OCI-LY7 (cell line): ENCODE measurements at regions not wholly inside any gene's neighbourhood (a gene's known extent, or its start where the extent isn't known, plus 50 kb on each side); places are given as distances from the start of the nearest gene placed in this dataset.

ENCODE experiments used
- BruUV-seq: library from RNA; stranded (reverse); fragments of 400-500 nt; replicated peaks from 2 replicates; lab custom pipeline; 2021; lab: Mats Ljungman, UMichigan
- CTCF ChIA-PET: fragments of 300-600 bp; sonication (Branson Sonifier 250); formaldehyde crosslinking; loops from one replicate; lab custom pipeline; 2022; ENCODE audit warnings: antibody characterized with exemption; ENCODE audit not compliant: unreplicated experiment; lab: Charles Lee
- POLR2A ChIA-PET: fragments of 300-600 bp; sonication (Branson Sonifier 250); formaldehyde crosslinking; loops from one replicate; lab custom pipeline; 2022; ENCODE audit warnings: antibody characterized with exemption; lab: Charles Lee
- DNase-seq: peaks from one replicate; pipeline ENCODE4 v3.0.0-alpha.2; 2015; ENCODE audit warnings: low spot score
- H2AFZ ChIP-seq: fragments of 200-600 bp; sonication (generic), shearing (Covaris generic); 2 replicates; pipeline ENCODE4 v1.6.1; 2014; ENCODE audit warnings: mild to moderate bottlenecking, antibody characterized with exemption, low read length, moderate library complexity
- H3K27ac ChIP-seq: fragments of 200-600 bp; sonication (generic); 2 replicates; pipeline ENCODE4 v1.5.1; 2014; ENCODE audit warnings: mixed run types, low read depth, mild to moderate bottlenecking, moderate library complexity, low read length, inconsistent platforms; ENCODE audit not compliant: poor library complexity, severe bottlenecking
- H3K36me3 ChIP-seq: fragments of 200-600 bp; sonication (generic); 2 replicates; pipeline ENCODE4 v1.6.1; 2014; ENCODE audit warnings: mild to moderate bottlenecking, antibody characterized with exemption, low read length, moderate library complexity, mixed read lengths; ENCODE audit not compliant: insufficient read depth
- H3K4me1 ChIP-seq: fragments of 200-600 bp; sonication (generic); 2 replicates; pipeline ENCODE4 v1.5.1; 2014; ENCODE audit warnings: mild to moderate bottlenecking, low read length; ENCODE audit not compliant: insufficient read depth, poor library complexity, severe bottlenecking
- H3K4me2 ChIP-seq: fragments of 200-600 bp; sonication (generic); 2 replicates; pipeline ENCODE4 v1.6.1; 2014; ENCODE audit warnings: mild to moderate bottlenecking, low read length
- H3K4me3 ChIP-seq: fragments of 200-600 bp; sonication (generic); 2 replicates; pipeline ENCODE4 v1.5.1; 2014; ENCODE audit warnings: mild to moderate bottlenecking, low read depth, low read length; ENCODE audit not compliant: poor library complexity, severe bottlenecking
- H3K79me2 ChIP-seq: fragments of 200-600 bp; sonication (generic); 2 replicates; pipeline ENCODE4 v1.6.1; 2016; ENCODE audit warnings: low read depth, mild to moderate bottlenecking, low read length, moderate library complexity, mixed read lengths; ENCODE audit not compliant: insufficient read depth
- H3K9me2 ChIP-seq: fragments of 200-600 bp; sonication (generic); 2 replicates; pipeline ENCODE4 v1.6.1; 2016; ENCODE audit warnings: mild to moderate bottlenecking, low read length, mixed read lengths; ENCODE audit not compliant: insufficient read depth
- H3K9me3 ChIP-seq: fragments of 200-600 bp; sonication (generic); 2 replicates; pipeline ENCODE4 v1.6.1; 2014; ENCODE audit warnings: mild to moderate bottlenecking, mixed run types, low read length, mixed read lengths
- H4K20me1 ChIP-seq: fragments of 200-600 bp; sonication (generic); 2 replicates; pipeline ENCODE4 v1.6.1; 2014; ENCODE audit warnings: mild to moderate bottlenecking, antibody characterized with exemption, low read length, moderate library complexity, mixed read lengths; ENCODE audit not compliant: insufficient read depth
- CTCF ChIP-seq: fragments of 200-600 bp; sonication (generic); conservative IDR thresholded peaks from 2 replicates; pipeline ENCODE4 v1.5.1; 2014; ENCODE audit warnings: mild to moderate bottlenecking, antibody characterized with exemption, low read length, moderate library complexity, mixed read lengths
- EZH2phosphoT487 ChIP-seq: fragments of 200-600 bp; sonication (generic); IDR thresholded peaks from 2 replicates; pipeline ENCODE4 v1.6.1; 2018; ENCODE audit warnings: low read depth, borderline replicate concordance, mild to moderate bottlenecking, mixed run types, antibody characterized with exemption, low read length, moderate library complexity, mixed read lengths
- intact Hi-C: fragments of 100-400 bp; cut with micrococcal nuclease; formaldehyde crosslinking; loops from one replicate; pipeline ENCODE4 v1.10.0; 2022; ENCODE audit not compliant: unreplicated experiment

- no peak overlapping the region for H3K4me3 ChIP-seq
- ChIA-PET POLR2A (no interaction called here), CTCF (interaction anchor here (0.6 to 1.1 kb wide), 2 partner anchors 17 to 192 kb away, joined by 3 read pairs; no protein-coding TSS in a partner anchor)
- intact Hi-C loops, result no loop called here
- H3K4me1 ChIP-seq, result no peaks in the 10 kb centered on the region
- no peak for TF ChIP-seq EZH2phosphoT487
- no peaks in the 10 kb centered on the region for H3K36me3 ChIP-seq
- no peaks in the 10 kb centered on the region for H3K9me2 ChIP-seq
- H4K20me1 ChIP-seq, result no peaks in the 10 kb centered on the region
- no peak overlapping the region for H2AFZ ChIP-seq
- H3K27ac ChIP-seq, result no peak overlapping the region
- no peak for DNase-seq
- no peaks in the 10 kb centered on the region for H3K9me3 ChIP-seq
- H3K4me2 ChIP-seq, result no peak overlapping the region
- no TSS peak for BruUV-seq
- H3K79me2 ChIP-seq, result no peaks in the 10 kb centered on the region
These were observed 59.4 kb upstream of the HPCAL1 start for GRCh38 chr2:10242998-10243925.

GRCh38 chr2:10243926-10244270 lies 58.8 kb upstream of the HPCAL1 start:
- no peak overlapping the region for H3K4me2 ChIP-seq
- ChIA-PET CTCF (interaction anchor here (0.6 to 1.1 kb wide), 2 partner anchors 17 to 191 kb away, joined by 3 read pairs; no protein-coding TSS in a partner anchor), POLR2A (no interaction called here)
- no peak for DNase-seq
- TF ChIP-seq CTCF (no peak), EZH2phosphoT487 (no peak)
- peaks cover 2% of the 10 kb centered on the region; the same call in 1 of the 2 replicates for H3K9me3 ChIP-seq
- intact Hi-C loops, result no loop called here
- no peaks in the 10 kb centered on the region for H3K79me2 ChIP-seq
- no peaks in the 10 kb centered on the region for H4K20me1 ChIP-seq
- H3K4me3 ChIP-seq, result no peak overlapping the region
- H3K4me1 ChIP-seq, result no peaks in the 10 kb centered on the region
- no TSS peak for BruUV-seq
- no peaks in the 10 kb centered on the region for H3K9me2 ChIP-seq
- no peak overlapping the region for H3K27ac ChIP-seq
- no peak overlapping the region for H2AFZ ChIP-seq
- H3K36me3 ChIP-seq, result no peaks in the 10 kb centered on the region

GRCh38 chr2:10245021-10245420 lies 57.7 kb upstream of the HPCAL1 start:
- H3K9me3 ChIP-seq, result peaks cover 13% of the 10 kb centered on the region
- POLR2A ChIA-PET, result interaction anchor here (0.8 kb wide), 1 partner anchor 17 kb away, joined by 6 read pairs; no protein-coding TSS in a partner anchor
- intact Hi-C loops, result no loop called here
- no peaks in the 10 kb centered on the region for H4K20me1 ChIP-seq
- H3K79me2 ChIP-seq, result no peaks in the 10 kb centered on the region
- H3K4me3 ChIP-seq, result no peak overlapping the region
- no peak for DNase-seq
- CTCF ChIA-PET, result no interaction called here
- H3K4me2 ChIP-seq, result no peak overlapping the region
- TF ChIP-seq CTCF (no peak), EZH2phosphoT487 (no peak)
- no peak overlapping the region for H2AFZ ChIP-seq
- no TSS peak for BruUV-seq
- H3K9me2 ChIP-seq, result no peaks in the 10 kb centered on the region
- no peaks in the 10 kb centered on the region for H3K4me1 ChIP-seq
- H3K36me3 ChIP-seq, result no peaks in the 10 kb centered on the region
- no peak overlapping the region for H3K27ac ChIP-seq
